GM12891 (cell line): ENCODE measurements at regions not wholly inside any gene's neighbourhood (a gene's known extent, or its start where the extent isn't known, plus 50 kb on each side); places are given as distances from the start of the nearest gene placed in this dataset.

Experiments used
- PAX5 ChIP-seq: IDR thresholded peaks from 2 replicates; pipeline ENCODE4 v1.6.1; 2011; ENCODE audit warnings: low read length, moderate library complexity, mild to moderate bottlenecking; ENCODE audit not compliant: insufficient read depth, severe bottlenecking
- POLR2A ChIP-seq: IDR thresholded peaks from 2 replicates; pipeline ENCODE4 v1.6.1; 2011; ENCODE audit warnings: low read depth, low read length, control low read depth
- POLR2AphosphoS5 ChIP-seq: IDR thresholded peaks from 2 replicates; pipeline ENCODE4 v1.6.1; 2011; ENCODE audit warnings: low read depth, low read length, control low read depth

DNA sequence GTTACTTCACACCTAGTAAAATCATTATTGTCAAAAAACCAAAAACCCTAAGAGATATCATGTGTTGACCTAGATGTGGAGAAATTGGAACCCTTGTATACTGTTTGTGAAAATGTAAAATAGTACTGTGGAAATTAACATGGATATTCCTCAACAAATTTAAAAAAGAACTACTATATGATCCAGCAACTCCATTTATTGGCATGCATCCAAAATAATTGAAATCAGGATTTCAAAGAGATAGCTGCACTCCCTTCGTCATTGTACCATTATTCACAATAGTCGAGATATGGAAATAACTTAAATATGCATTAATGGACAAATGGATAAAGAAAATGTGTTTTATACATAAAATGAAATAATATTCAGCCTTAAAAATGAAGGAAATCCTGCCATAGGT, 105.3 kb upstream of the ZC3H15 start:
- no peak for TF ChIP-seq POLR2A
- TF ChIP-seq PAX5 = no peak
- TF ChIP-seq POLR2AphosphoS5 = no peak
